Endodermal cell (in vitro differentiated cells): ENCODE measurements at regions not wholly inside any gene's neighbourhood (a gene's known extent, or its start where the extent isn't known, plus 50 kb on each side); places are given as distances from the start of the nearest gene placed in this dataset.

Source experiments
- DNase-seq: peaks from one replicate; pipeline ENCODE4 v3.0.0-alpha.2; 2017
- H3K27ac ChIP-seq: 2 replicates; pipeline ENCODE4 v1.5.1; 2013; ENCODE audit warnings: mild to moderate bottlenecking, low read depth, low read length, moderate library complexity
- H3K27me3 ChIP-seq: 2 replicates; pipeline ENCODE4 v1.6.1; 2013; ENCODE audit warnings: mild to moderate bottlenecking, low read length, moderate library complexity; ENCODE audit not compliant: insufficient read depth, control insufficient read depth, poor library complexity, severe bottlenecking
- H3K36me3 ChIP-seq: 2 replicates; pipeline ENCODE4 v1.7.0; 2013; ENCODE audit warnings: mild to moderate bottlenecking, low read length, moderate library complexity; ENCODE audit not compliant: control insufficient read depth, insufficient read depth
- H3K4me1 ChIP-seq: one replicate; pipeline ENCODE4 v1.7.0; 2013; ENCODE audit warnings: low read length; ENCODE audit not compliant: control insufficient read depth, insufficient read depth
- H3K4me3 ChIP-seq: 2 replicates; pipeline ENCODE4 v1.5.1; 2013; ENCODE audit warnings: mild to moderate bottlenecking, low read length, moderate library complexity
- H3K9ac ChIP-seq: 2 replicates; pipeline ENCODE4 v1.6.1; 2013; ENCODE audit warnings: mild to moderate bottlenecking, low read length, moderate library complexity; ENCODE audit not compliant: poor library complexity, severe bottlenecking; ENCODE audit errors: extremely low read depth
- H3K9me3 ChIP-seq: 2 replicates; pipeline ENCODE4 v1.6.1; 2013; ENCODE audit warnings: mild to moderate bottlenecking, low read length, moderate library complexity; ENCODE audit not compliant: control insufficient read depth
- H3K27ac Mint-ChIP-seq: 2 replicates; pipeline ENCODE4 v1.8.0; 2020; ENCODE audit warnings: mixed read lengths
- H3K27me3 Mint-ChIP-seq: 2 replicates; pipeline ENCODE4 v1.8.0; 2021; ENCODE audit warnings: mild to moderate bottlenecking, mixed read lengths; ENCODE audit not compliant: insufficient read depth
- H3K36me3 Mint-ChIP-seq: 2 replicates; pipeline ENCODE4 v1.8.0; 2020; ENCODE audit warnings: low read depth, mixed read lengths
- H3K4me1 Mint-ChIP-seq: 2 replicates; pipeline ENCODE4 v1.8.0; 2020; ENCODE audit warnings: mixed read lengths
- H3K4me3 Mint-ChIP-seq: 2 replicates; pipeline ENCODE4 v1.8.0; 2020; ENCODE audit warnings: mild to moderate bottlenecking, moderate library complexity, mixed read lengths
- H3K9me3 Mint-ChIP-seq: 2 replicates; pipeline ENCODE4 v1.8.0; 2020; ENCODE audit warnings: mild to moderate bottlenecking, mixed read lengths
- CTCF ChIP-seq: fragments of 200-600 bp; sonication (generic); conservative IDR thresholded peaks from 2 replicates; pipeline ENCODE4 v1.5.0; 2021; ENCODE audit warnings: antibody characterized with exemption, mild to moderate bottlenecking
- WGBS, 2 experiments: methylation state at CpG; one replicate each; pipeline versions ENCODE4 v1.1.5 to v1.1.7; 2013; ENCODE audit warnings: missing lambda C conversion rate in 2 of 2, mixed read lengths in 1 of 2; ENCODE audit not compliant: insufficient coverage in 1 of 2, insufficient read length in 1 of 2; 5-methylcytosine and 5-hydroxymethylcytosine counted together

GRCh38 chr2:71826299-71826698 is 321.4 kb downstream of the CYP26B1 start:
- H3K4me1 Mint-ChIP-seq = no peaks in the 10 kb centered on the region
- no peak overlapping the region for H3K4me3 Mint-ChIP-seq
- no peaks in the 10 kb centered on the region for H3K9me3 ChIP-seq
- H3K36me3 ChIP-seq = no peaks in the 10 kb centered on the region
- TF ChIP-seq CTCF = no peak
- no peaks in the 10 kb centered on the region for H3K27me3 Mint-ChIP-seq
- no peak overlapping the region for H3K9ac ChIP-seq
- H3K27me3 ChIP-seq = no peaks in the 10 kb centered on the region
- peaks cover 6% of the 10 kb centered on the region for H3K9me3 Mint-ChIP-seq
- no peak overlapping the region for H3K27ac Mint-ChIP-seq
- WGBS, 2 experiments = 93 to 95% methylated on average over 3 of the region's 3 CpGs
- H3K27ac ChIP-seq = no peak overlapping the region
- no peak for DNase-seq
- no peaks in the 10 kb centered on the region for H3K4me1 ChIP-seq
- no peak overlapping the region for H3K4me3 ChIP-seq
- no peaks in the 10 kb centered on the region for H3K36me3 Mint-ChIP-seq

GRCh38 chr2:71824436-71824835 is 323.2 kb downstream of the CYP26B1 start:
- Mint-ChIP-seq H3K4me1 (no peaks in the 10 kb centered on the region), H3K9me3 (peaks cover 6% of the 10 kb centered on the region), H3K36me3 (no peaks in the 10 kb centered on the region), H3K27me3 (no peaks in the 10 kb centered on the region), H3K4me3 (no peak overlapping the region), H3K27ac (no peak overlapping the region)
- Histone ChIP-seq H3K9ac (no peak overlapping the region), H3K36me3 (no peaks in the 10 kb centered on the region), H3K9me3 (no peaks in the 10 kb centered on the region), H3K27ac (no peak overlapping the region), H3K27me3 (no peaks in the 10 kb centered on the region), H3K4me1 (no peaks in the 10 kb centered on the region), H3K4me3 (no peak overlapping the region)
- no peak for DNase-seq
- TF ChIP-seq CTCF = no peak
- WGBS, 2 experiments = 91% methylated on average over 2 of the region's 2 CpGs; no CpG with 5 or more reads in 1 of the 2 experiments

- TF ChIP-seq CTCF = no peak
- no peaks in the 10 kb centered on the region for H3K27me3 Mint-ChIP-seq
Observed at GRCh38 chr2:71823526-71823925, 324.1 kb downstream of the CYP26B1 start.

More at GRCh38 chr2:71823526-71823925, 324.1 kb downstream of the CYP26B1 start:
- Histone ChIP-seq H3K36me3 (no peaks in the 10 kb centered on the region), H3K4me1 (no peaks in the 10 kb centered on the region), H3K27ac (no peak overlapping the region), H3K27me3 (no peaks in the 10 kb centered on the region), H3K9ac (no peak overlapping the region), H3K9me3 (no peaks in the 10 kb centered on the region), H3K4me3 (no peak overlapping the region)
- H3K9me3 Mint-ChIP-seq = peaks cover 6% of the 10 kb centered on the region
- no peaks in the 10 kb centered on the region for H3K4me1 Mint-ChIP-seq
- DNase-seq = no peak
- no peak overlapping the region for H3K27ac Mint-ChIP-seq
- no peaks in the 10 kb centered on the region for H3K36me3 Mint-ChIP-seq
- H3K4me3 Mint-ChIP-seq = no peak overlapping the region
